K562 (cell line): ENCODE measurements at regions not wholly inside any gene's neighbourhood (a gene's known extent, or its start where the extent isn't known, plus 50 kb on each side); places are given as distances from the start of the nearest gene placed in this dataset.

Experiments
- ATAC-seq: fragments of 200-7000 bp; cut with Tn5 transposase; 3 replicates; pipeline ENCODE4 v1.9.1; 2020; ENCODE audit warnings: moderate library complexity
- BruUV-seq: library from RNA; stranded (reverse); fragments of 400-500 nt; replicated peaks from 2 replicates; lab custom pipeline; 2021; lab: Mats Ljungman, UMichigan
- CTCF ChIA-PET: fragments of 300-600 bp; formaldehyde crosslinking; extraction: SDS; loops from one replicate; lab custom pipeline; 2021; ENCODE audit warnings: low intra/inter-chr PET ratio; lab: Yijun Ruan, JAX
- POLR2A ChIA-PET: fragments of 300-600, 350-650 bp; sonication (Branson Sonifier 250); formaldehyde crosslinking; extraction: SDS; loops from one replicate; lab custom pipeline; 2021; ENCODE audit warnings: antibody characterized with exemption, inconsistent platforms; lab: Yijun Ruan, JAX
- DNase-seq, 4 experiments: peaks; one replicate each; pipeline versions ENCODE4 v3.0.0 to v3.0.0-alpha.2; 2011 to 2018; ENCODE audit warnings: low spot score in 3 of 4, mixed read lengths in 3 of 4; ENCODE audit errors: extremely low read depth in 1 of 4
- FAIRE-seq: peaks from 2 replicates; lab custom pipeline; 2011; peaks lifted over from hg19 to GRCh38; lab: Jason Lieb, UNC
- H2AFZ ChIP-seq: 2 replicates; pipeline ENCODE4 v1.6.0; 2011; ENCODE audit warnings: low read depth, low read length, control low read depth, inconsistent platforms
- H3K27ac ChIP-seq: fragments of 200-600 bp; 3 replicates; pipeline ENCODE4 v1.8.0; 2011; ENCODE audit warnings: low read depth, mild to moderate bottlenecking, control low read depth, inconsistent platforms, low read length, moderate library complexity, mixed read lengths; ENCODE audit errors: extremely low read depth
- H3K27me3 ChIP-seq, 2 experiments: fragments of 300-600 bp in 1 of 2; 2 replicates in 1 of 2; 3 replicates in 1 of 2; pipeline versions ENCODE4 v1.6.0 to v1.8.0; 2011; ENCODE audit warnings: inconsistent platforms in 2 of 2, low read length in 2 of 2, mild to moderate bottlenecking in 1 of 2, mixed read lengths in 1 of 2, moderate library complexity in 1 of 2; ENCODE audit not compliant: control insufficient read depth in 2 of 2, insufficient read depth in 2 of 2
- H3K36me3 ChIP-seq: fragments of 300-600 bp; 3 replicates; pipeline ENCODE4 v1.8.0; 2011; ENCODE audit warnings: mild to moderate bottlenecking, low read length, inconsistent platforms; ENCODE audit not compliant: control insufficient read depth, insufficient read depth
- H3K4me1 ChIP-seq, 2 experiments: fragments of 200-600 bp in 1 of 2; replicated peaks in 1 of 2; 2 replicates in 1 of 2; 3 replicates in 1 of 2; pipeline versions ENCODE4 v1.5.1 to v1.8.0; 2011; ENCODE audit warnings: inconsistent platforms in 2 of 2, low read length in 2 of 2, mild to moderate bottlenecking in 1 of 2, mixed read lengths in 1 of 2, moderate library complexity in 1 of 2; ENCODE audit not compliant: control insufficient read depth in 2 of 2, insufficient read depth in 2 of 2
- H3K4me2 ChIP-seq: 2 replicates; pipeline ENCODE4 v1.6.1; 2011; ENCODE audit warnings: low read length, control low read depth, inconsistent platforms, mixed read lengths; ENCODE audit not compliant: insufficient read depth
- H3K4me3 ChIP-seq: fragments of 200-600 bp; sonication (generic), shearing (Covaris generic); 2 replicates; pipeline ENCODE4 v1.5.1; 2016; ENCODE audit warnings: control low read depth, inconsistent platforms
- H3K79me2 ChIP-seq: fragments of 200-600 bp; 3 replicates; pipeline ENCODE4 v1.8.0; 2011; ENCODE audit warnings: low read length, inconsistent platforms; ENCODE audit not compliant: control insufficient read depth, insufficient read depth
- H3K9ac ChIP-seq, 2 experiments: 2 replicates each; pipeline versions ENCODE4 v1.6.0 to v1.6.1; 2011; ENCODE audit warnings: low read depth in 2 of 2, low read length in 2 of 2, control low read depth in 1 of 2, inconsistent platforms in 1 of 2, mild to moderate bottlenecking in 1 of 2, mixed read lengths in 1 of 2; ENCODE audit not compliant: insufficient read depth in 1 of 2
- H3K9me1 ChIP-seq: one replicate; pipeline ENCODE4 v1.6.0; 2011; ENCODE audit warnings: inconsistent platforms, mild to moderate bottlenecking, low read length, moderate library complexity; ENCODE audit not compliant: control insufficient read depth, insufficient read depth
- H3K9me3 ChIP-seq: replicated peaks from 2 replicates; pipeline ENCODE4 v1.5.1; 2011; ENCODE audit warnings: low read depth, low read length, inconsistent platforms; ENCODE audit not compliant: control insufficient read depth, insufficient read depth
- H4K20me1 ChIP-seq: replicated peaks from 2 replicates; pipeline ENCODE4 v1.6.1; 2011; ENCODE audit warnings: low read length, inconsistent platforms, mixed read lengths; ENCODE audit not compliant: control insufficient read depth, insufficient read depth
- C11orf30 ChIP-seq: fragments of 450-650 bp; IDR thresholded peaks from 2 replicates; pipeline ENCODE4 v1.6.1; 2016; ENCODE audit warnings: low read depth, mild to moderate bottlenecking
- CUX1 ChIP-seq: fragments of 200-800 bp; sonication (Bioruptor generic); IDR thresholded peaks from 2 replicates; pipeline ENCODE4 v1.6.1; 2016; ENCODE audit warnings: missing genetic modification characterization, missing compliant biosample characterization
- ELF2 ChIP-seq: fragments of 250-450 bp; sonication (Bioruptor Pico); IDR thresholded peaks from 2 replicates; pipeline ENCODE4 v1.5.0; 2021; ENCODE audit warnings: mild to moderate bottlenecking
- GTF2F1 ChIP-seq: IDR thresholded peaks from 2 replicates; pipeline ENCODE4 v1.6.1; 2011; ENCODE audit warnings: low read depth, low read length, improper control_type of control experiment
- HDAC8 ChIP-seq: fragments of 450-650 bp; IDR thresholded peaks from 2 replicates; pipeline ENCODE4 v1.6.1; 2016; ENCODE audit warnings: mild to moderate bottlenecking, missing genetic modification characterization, moderate library complexity, missing compliant biosample characterization
- KLF10 ChIP-seq: fragments of 250-450 bp; sonication (Bioruptor Pico); IDR thresholded peaks from 2 replicates; pipeline ENCODE4 v1.6.1; 2021; ENCODE audit warnings: matching md5 sums
- MCM2 ChIP-seq: fragments of 450-650 bp; IDR thresholded peaks from 2 replicates; pipeline ENCODE4 v1.6.1; 2017; ENCODE audit warnings: low read depth, mild to moderate bottlenecking
- RERE ChIP-seq: sonication (generic); formaldehyde crosslinking; IDR thresholded peaks from 2 replicates; pipeline ENCODE4 v1.8.0; 2023; ENCODE audit warnings: missing genetic modification reagents, mild to moderate bottlenecking, borderline replicate concordance
- SMAD4 ChIP-seq: fragments of 250-450 bp; sonication (Bioruptor Pico); conservative IDR thresholded peaks from 2 replicates; pipeline ENCODE4 v1.8.0; 2021; ENCODE audit warnings: inconsistent platforms, mild to moderate bottlenecking, moderate library complexity
- ZNF785 ChIP-seq: fragments of 250-450 bp; sonication (Bioruptor Pico); IDR thresholded peaks from 2 replicates; pipeline ENCODE4 v1.4.0; 2020; ENCODE audit warnings: mild to moderate bottlenecking
- in situ Hi-C: fragments of 300-500 bp; cut with MboI; formaldehyde crosslinking; loops from 4 replicates; pipeline ENCODE4 v1.15.0; 2018; ENCODE audit warnings: inconsistent platforms, mixed read lengths
- intact Hi-C: fragments of 100-400 bp; cut with micrococcal nuclease; formaldehyde crosslinking; loops from 2 replicates; pipeline ENCODE4 v1.14.2; 2022
- TF ChIP-seq, protein P1 (sequence below): IDR thresholded peaks from 2 replicates; pipeline ENCODE4 v1.6.1; 2011; ENCODE audit warnings: borderline replicate concordance, low read depth, mild to moderate bottlenecking, moderate library complexity, low read length; ENCODE audit not compliant: insufficient read depth, poor library complexity, severe bottlenecking

- Histone ChIP-seq H3K9ac (no peak overlapping the region), H3K27ac (no peak overlapping the region), H3K4me2 (no peak overlapping the region), H3K4me1 (no peaks in the 10 kb centered on the region), H3K9me3 (no peaks in the 10 kb centered on the region), H3K79me2 (no peaks in the 10 kb centered on the region), H2AFZ (no peak overlapping the region), H3K36me3 (no peaks in the 10 kb centered on the region), H3K9me1 (no peaks in the 10 kb centered on the region), H3K27me3 (peaks cover 0 to 9% of the 10 kb centered on the region in 2 experiments; a peak in 1 of 5 replicates), H4K20me1 (no peaks in the 10 kb centered on the region), H3K4me3 (no peak overlapping the region)
- intact Hi-C loops, result no loop called here
- FAIRE-seq (no peak), ATAC-seq (no peak), DNase-seq (no peak)
- BruUV-seq, result no TSS peak
- in situ Hi-C loops, result no loop called here
- POLR2A ChIA-PET, result no interaction called here
- CTCF ChIA-PET, result no interaction called here
- TF ChIP-seq SMAD4 (no peak), CUX1 (no peak), RERE (CRISPR knock-in tag) (no peak), HDAC8 (no peak), ELF2 (no peak), MCM2 (no peak), GTF2F1 (no peak), KLF10 (CRISPR knock-in tag) (no peak), C11orf30 (no peak), ZNF785 (CRISPR knock-in tag) (no peak)
- TF ChIP-seq, protein P1, sequence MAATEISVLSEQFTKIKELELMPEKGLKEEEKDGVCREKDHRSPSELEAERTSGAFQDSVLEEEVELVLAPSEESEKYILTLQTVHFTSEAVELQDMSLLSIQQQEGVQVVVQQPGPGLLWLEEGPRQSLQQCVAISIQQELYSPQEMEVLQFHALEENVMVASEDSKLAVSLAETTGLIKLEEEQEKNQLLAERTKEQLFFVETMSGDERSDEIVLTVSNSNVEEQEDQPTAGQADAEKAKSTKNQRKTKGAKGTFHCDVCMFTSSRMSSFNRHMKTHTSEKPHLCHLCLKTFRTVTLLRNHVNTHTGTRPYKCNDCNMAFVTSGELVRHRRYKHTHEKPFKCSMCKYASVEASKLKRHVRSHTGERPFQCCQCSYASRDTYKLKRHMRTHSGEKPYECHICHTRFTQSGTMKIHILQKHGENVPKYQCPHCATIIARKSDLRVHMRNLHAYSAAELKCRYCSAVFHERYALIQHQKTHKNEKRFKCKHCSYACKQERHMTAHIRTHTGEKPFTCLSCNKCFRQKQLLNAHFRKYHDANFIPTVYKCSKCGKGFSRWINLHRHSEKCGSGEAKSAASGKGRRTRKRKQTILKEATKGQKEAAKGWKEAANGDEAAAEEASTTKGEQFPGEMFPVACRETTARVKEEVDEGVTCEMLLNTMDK, result no peak
Measured at GRCh38 chr16:80375973-80376372, 164.8 kb upstream of the DYNLRB2 start.
